HG02571 (cell line): ENCODE measurements at regions not wholly inside any gene's neighbourhood (a gene's known extent, or its start where the extent isn't known, plus 50 kb on each side); places are given as distances from the start of the nearest gene placed in this dataset.

ENCODE experiments used
- ATAC-seq: cut with Tn5 transposase; IDR thresholded peaks from one replicate; pipeline ENCODE4 v1.9.1; 2021; ENCODE audit warnings: mild to moderate bottlenecking, moderate library complexity; ENCODE audit not compliant: unreplicated experiment

DNA sequence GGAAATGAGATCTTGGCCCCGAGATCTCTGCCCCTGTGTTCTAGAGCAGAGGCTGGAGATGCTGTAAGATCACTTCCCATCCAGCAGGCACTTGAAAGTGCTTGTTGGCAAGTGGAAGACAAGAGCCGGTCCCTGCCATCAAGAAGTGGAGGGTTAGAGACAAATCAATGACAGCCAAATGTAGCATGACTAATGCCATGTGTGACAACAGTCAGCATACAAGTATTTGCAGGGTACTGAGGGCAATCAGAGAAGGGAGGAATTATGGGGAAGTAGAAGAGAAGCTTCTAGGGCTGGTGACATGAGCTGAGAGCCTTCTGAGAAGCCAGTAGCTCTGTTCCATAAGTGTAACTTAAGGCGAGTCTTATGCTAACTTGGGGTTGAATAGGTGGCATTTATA lies 58.6 kb downstream of the TMEM17 start:
- ATAC-seq: no peak

- ATAC-seq: no peak
These were observed 59.5 kb downstream of the TMEM17 start for GRCh38 chr2:62446491-62446890.

GRCh38 chr2:62443886-62444285 lies 62.1 kb downstream of the TMEM17 start:
- no peak for ATAC-seq

- no peak for ATAC-seq
These were observed 62.5 kb downstream of the TMEM17 start for GRCh38 chr2:62443471-62443870.

- ATAC-seq: no peak
These were observed 64.2 kb downstream of the TMEM17 start for GRCh38 chr2:62441824-62442223.

- no peak for ATAC-seq
These were observed 64.6 kb downstream of the TMEM17 start for GRCh38 chr2:62441421-62441820.

- ATAC-seq: no peak
These were observed 65.6 kb downstream of the TMEM17 start for GRCh38 chr2:62440281-62440946.

DNA sequence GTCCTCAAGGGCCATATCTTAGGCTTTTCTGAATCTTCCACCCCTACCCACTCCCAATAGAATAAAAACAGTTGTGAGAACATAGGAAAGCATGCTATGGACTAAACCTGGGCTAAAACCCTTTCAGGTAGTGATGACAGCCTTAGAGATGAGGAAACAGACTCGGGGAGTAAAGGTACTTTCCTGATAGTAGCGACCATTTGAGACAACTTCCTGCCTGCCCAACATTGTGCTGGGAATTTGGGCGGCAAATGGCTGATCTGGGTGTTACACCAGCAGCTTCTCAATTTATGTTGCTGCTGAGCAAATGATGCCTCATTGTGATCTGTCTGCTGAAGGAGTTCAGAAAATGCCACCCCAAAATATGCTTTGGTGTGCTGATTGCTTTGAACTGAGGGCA lies 66.6 kb downstream of the TMEM17 start:
- ATAC-seq: no peak

GRCh38 chr2:62437785-62438184 lies 68.2 kb downstream of the TMEM17 start:
- ATAC-seq: no peak

DNA sequence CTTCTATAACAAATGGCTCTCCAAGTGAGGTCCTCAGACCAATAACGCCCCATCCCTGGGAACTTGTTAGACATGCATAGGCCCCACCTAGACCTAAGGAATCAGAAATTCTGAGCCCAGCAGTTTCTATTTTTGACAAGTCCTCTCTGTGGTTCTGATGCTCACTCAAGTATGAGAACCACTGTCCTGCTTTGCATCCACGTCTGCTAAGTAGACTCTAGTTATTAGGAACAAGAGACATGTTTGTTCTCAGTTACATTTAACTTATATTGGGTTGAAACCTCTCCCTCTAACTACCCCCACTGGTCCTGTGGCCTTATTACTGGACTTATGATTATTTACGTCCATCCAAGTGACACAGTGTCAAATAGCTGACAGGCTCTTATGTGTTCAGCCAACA lies 70.3 kb downstream of the TMEM17 start:
- ATAC-seq: peak; percentile 70

GRCh38 chr2:62432407-62432806 lies 73.6 kb downstream of the TMEM17 start:
- ATAC-seq: no peak

DNA sequence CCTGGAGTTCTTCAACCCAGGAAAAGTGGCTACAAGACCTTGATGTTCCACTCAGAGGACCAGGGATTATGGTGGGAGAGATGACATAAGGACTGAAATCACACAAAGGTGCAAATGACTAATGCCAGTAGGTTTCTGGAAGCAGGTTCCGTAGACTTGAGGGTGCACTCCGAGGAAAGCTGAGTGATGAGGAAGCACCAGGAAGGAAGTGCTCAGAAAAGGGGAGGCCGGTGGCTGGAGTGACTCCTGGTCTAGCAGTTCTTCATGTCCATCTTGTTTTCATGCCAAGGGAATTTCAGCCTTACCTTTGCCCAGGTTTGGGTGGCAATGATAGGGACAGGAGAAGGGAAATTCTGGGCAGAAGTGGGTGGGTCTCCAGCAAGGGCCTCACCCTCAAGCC lies 74.5 kb downstream of the TMEM17 start:
- ATAC-seq: no peak

DNA sequence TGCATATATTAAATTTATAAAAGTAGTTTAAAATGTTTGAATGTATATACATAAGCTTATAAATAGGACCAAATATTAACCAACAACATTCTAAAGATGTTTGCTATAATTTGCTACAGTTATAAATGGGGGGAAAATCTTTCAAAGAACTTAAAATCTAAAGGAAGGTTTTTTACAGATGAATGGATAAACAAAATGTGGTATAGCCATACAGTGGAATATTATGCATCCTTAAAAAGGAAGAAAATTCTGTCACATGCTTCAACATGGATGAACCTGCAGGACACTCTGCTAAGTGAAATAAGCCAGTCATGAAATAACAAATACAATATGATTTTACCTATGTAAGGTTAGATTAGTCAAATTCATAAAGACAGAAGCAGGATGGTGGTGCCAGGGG lies 75.8 kb downstream of the TMEM17 start:
- ATAC-seq: no peak

DNA sequence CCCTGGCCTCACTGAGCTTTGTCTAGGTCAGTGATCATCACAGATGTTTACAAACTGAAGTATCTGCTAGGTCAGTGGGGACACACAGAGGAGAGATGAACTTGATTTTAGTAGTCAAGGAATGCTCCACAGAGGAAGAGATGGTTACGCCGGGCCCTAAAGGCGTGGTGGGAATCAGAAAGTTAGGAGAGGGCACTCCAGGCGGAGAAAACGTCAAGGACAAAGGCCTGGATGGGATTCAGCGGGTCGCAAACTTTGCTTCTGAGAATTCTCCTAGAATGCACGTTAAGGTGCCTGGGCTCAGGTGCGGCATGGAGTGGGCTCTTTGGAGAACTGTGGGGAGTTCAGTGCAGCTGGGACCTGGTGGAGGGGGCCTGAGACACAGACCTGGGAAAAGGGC lies 78.8 kb downstream of the TMEM17 start:
- no peak for ATAC-seq

DNA sequence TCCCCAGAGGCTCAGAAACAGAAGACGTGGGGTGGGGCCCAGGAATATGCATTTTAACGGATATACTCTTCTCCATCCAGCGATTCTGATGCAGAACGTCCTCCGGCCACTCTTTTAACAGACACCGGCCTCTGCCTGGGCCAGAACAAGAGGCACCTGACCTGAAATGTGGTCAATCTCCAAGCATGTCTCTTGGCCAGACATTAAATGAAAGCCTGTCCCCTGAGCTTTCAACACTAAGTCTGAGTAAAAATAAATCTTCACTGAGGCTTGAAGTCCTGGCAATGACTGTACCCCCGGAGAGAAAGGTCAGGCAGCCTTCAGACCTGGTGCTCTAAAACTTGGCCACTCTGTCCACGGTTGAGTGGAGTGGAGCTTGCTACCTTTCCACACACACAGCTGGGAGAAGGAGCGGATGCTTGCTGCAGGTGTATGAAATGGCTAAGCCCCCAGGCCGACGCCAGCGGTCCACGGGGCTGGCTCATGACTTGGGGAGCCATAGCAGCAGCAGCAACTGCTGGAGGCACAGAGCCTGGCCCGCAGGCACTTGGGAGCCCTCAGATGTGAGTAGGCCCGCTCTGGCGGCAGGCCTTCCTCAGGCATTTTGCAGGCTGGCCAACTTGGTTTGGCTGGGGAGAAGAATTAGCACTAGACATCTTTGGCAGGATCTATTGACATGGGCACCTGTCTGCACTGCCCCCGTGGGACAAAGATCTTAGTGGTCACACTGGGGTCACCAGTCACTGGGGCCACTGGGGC lies 79.7 kb downstream of the TMEM17 start:
- ATAC-seq: no peak

GRCh38 chr2:62425684-62426083 lies 80.3 kb downstream of the TMEM17 start:
- ATAC-seq: no peak

DNA sequence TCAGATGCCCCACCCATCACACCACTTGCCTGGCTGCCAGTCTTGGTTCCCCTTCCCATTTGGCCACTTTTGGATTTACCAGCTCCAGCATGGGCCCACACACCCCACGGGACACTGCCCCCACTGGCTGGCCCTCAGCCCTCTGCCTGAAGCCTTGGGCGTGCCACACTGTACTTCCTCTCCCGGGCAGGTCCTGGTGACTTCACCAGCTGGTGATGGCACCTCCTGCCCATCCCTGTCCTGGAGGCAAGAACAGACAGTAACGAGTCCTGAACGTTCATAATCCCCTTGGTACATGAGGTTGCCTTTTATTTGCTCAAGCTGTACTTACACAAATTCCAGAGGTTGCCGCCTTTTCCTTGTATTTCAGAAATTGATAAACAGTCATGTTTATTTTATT lies 81.1 kb downstream of the TMEM17 start:
- ATAC-seq: no peak

GRCh38 chr2:62423883-62424458 lies 82.0 kb downstream of the TMEM17 start:
- ATAC-seq: no peak

- no peak for ATAC-seq
These were observed 82.8 kb downstream of the TMEM17 start for GRCh38 chr2:62423235-62423634.

GRCh38 chr2:62415518-62415917 lies 90.5 kb downstream of the TMEM17 start:
- ATAC-seq: peak; percentile 25

DNA sequence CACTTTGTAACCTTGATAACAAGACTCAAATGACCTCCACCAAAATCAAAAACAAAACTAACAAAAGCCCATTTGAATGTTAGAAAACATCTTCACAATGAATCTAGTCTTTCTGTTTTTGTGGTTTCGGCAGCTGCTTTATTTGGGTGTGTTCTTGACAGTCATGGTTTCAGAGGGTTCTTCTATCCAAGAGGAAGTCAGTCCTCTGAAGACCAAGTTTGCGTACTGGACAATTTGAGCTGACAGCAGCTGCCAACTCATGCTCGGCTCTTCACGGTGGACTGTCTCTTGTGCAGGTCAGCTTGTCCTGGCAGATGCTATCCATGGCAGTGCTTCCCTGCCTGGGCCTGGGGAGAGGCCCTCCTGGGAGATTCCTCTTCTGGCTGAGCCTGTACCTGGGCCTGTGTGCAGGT lies 91.0 kb downstream of the TMEM17 start:
- peak; percentile 80 for ATAC-seq

- no peak for ATAC-seq
These were observed 92.8 kb downstream of the TMEM17 start for GRCh38 chr2:62413116-62413663.
